Sigmoid colon (tissue), 6 donors: ENCODE measurements at regions not wholly inside any gene's neighbourhood (a gene's known extent, or its start where the extent isn't known, plus 50 kb on each side); places are given as distances from the start of the nearest gene placed in this dataset.
"Not testable (repeated sequence)": the region's sequence is repeated elsewhere in the genome, so short reads cannot be mapped to it uniquely, and the experiment has no call there.

Experiments
- DNase-seq: peaks from one replicate; pipeline ENCODE4 v3.0.0-alpha.2; 2019
- H3K27ac ChIP-seq, 4 donors: fragments of 200-600 bp; sonication (generic); one replicate each; pipeline ENCODE4 v1.5.1; 2016 to 2019; ENCODE audit warnings: mild to moderate bottlenecking in 1 of 4
- H3K27me3 ChIP-seq, 3 donors: fragments of 200-600 bp; sonication (generic); one replicate each; pipeline ENCODE4 v1.5.1; 2019; ENCODE audit warnings: mild to moderate bottlenecking in 1 of 3
- H3K36me3 ChIP-seq, 4 donors: fragments of 200-600 bp; sonication (generic); one replicate each; pipeline ENCODE4 v1.5.1; 2016 to 2019
- H3K4me1 ChIP-seq, 4 donors: fragments of 200-600 bp; sonication (generic); one replicate each; pipeline ENCODE4 v1.5.1; 2017 to 2019
- H3K4me3 ChIP-seq, 4 donors: fragments of 200-600 bp; sonication (generic); one replicate each; pipeline ENCODE4 v1.5.1; 2017 to 2019; ENCODE audit warnings: mild to moderate bottlenecking in 2 of 4, moderate library complexity in 1 of 4
- H3K9me3 ChIP-seq, 4 donors: fragments of 200-600 bp in 3 of 4; sonication (generic) in 3 of 4; one replicate each; pipeline versions ENCODE4 v1.5.1 to v1.6.1; 2013 to 2019
- EP300 ChIP-seq, 4 donors: sonication (generic); formaldehyde crosslinking; IDR thresholded peaks; one replicate each; pipeline ENCODE4 v1.6.1; 2017; ENCODE audit warnings: antibody characterized with exemption in 4 of 4
- POLR2A ChIP-seq, 2 donors: fragments of 450-650 bp; IDR thresholded peaks; one replicate each; pipeline ENCODE4 v1.6.1; 2016; ENCODE audit warnings: antibody characterized with exemption in 2 of 2, mild to moderate bottlenecking in 2 of 2, moderate library complexity in 2 of 2
- POLR2AphosphoS5 ChIP-seq, 4 donors: sonication (generic); formaldehyde crosslinking; IDR thresholded peaks; one replicate each; pipeline ENCODE4 v1.6.1; 2017; ENCODE audit warnings: antibody characterized with exemption in 4 of 4
- WGBS, 2 donors: extraction: QIAGEN DNeasy Blood & Tissue Kit; methylation state at CpG; one replicate each; pipeline ENCODE4 v1.1.7; 2013; 5-methylcytosine and 5-hydroxymethylcytosine counted together
- intact Hi-C: fragments of 100-400 bp; cut with DNase I; formaldehyde crosslinking; loops from one replicate; pipeline ENCODE4 v1.15.1; 2023
- small RNA-seq, 3 donors: library from RNA; depleted of rRNA; stranded (forward); fragments of <200 nt; gene quantifications; one replicate each; pipeline ENCODE3, GENCODE V24; 2016
- TF ChIP-seq, protein P1 (sequence below), 4 experiments: fragments of 450-650 bp in 3 of 4; fragments of 200-600 bp in 1 of 4; IDR thresholded peaks; one replicate each; pipeline ENCODE4 v1.5.1; 2016 to 2019; ENCODE audit warnings: antibody characterized with exemption in 4 of 4, mild to moderate bottlenecking in 3 of 4, moderate library complexity in 2 of 4
- donor health status: healthy with polysubstance abuse.
- donor health status: healthy.

DNA sequence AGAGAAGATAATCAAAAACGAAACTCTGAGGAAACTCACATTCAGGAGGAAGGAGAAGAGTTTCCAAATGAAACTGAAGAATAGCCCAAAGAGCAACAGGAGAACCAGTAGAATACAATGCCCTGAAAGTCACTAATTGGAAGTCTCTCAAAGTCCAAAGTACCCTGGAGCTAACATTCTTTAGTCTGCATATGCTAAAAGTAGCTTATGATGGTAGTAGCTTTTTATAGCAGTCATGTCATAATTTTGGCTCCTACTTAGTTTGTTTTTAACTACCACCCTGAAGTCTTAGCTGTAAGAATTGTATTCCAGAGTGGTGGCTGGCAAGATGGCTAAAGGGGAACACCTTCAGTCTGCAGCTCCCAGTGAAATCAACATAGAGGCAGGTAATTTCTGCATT is 100.3 kb upstream of the FGF16 start:
- 73 to 84% methylated on average over 1 of the region's 1 CpG for WGBS, 2 donors

DNA sequence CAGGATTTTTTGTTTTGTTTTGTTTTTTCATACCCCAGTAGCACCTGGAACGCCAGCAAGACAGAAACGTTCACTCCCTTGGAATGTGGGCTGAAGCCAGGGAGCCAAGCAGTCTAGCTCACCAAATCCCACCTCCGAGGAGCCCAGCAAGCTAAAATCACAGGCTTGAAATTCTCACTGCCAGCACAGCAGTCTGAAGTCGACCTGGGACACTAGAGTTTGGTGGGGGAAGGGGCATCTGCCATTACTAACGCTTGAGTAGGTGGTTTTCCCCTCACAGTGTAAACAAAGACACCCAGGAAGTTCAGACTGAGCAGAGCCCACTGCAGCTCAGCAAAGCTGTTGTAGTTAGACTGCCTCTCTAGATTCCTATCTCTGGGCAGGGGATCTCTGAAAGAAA is 99.6 kb upstream of the FGF16 start:
- no peak for DNase-seq
- Histone ChIP-seq H3K4me1 (no peaks in the 10 kb centered on the region), H3K4me3 (no peak overlapping the region), H3K9me3 (no peaks in the 10 kb centered on the region), H3K27ac (no peak overlapping the region), H3K27me3 (no peaks in the 10 kb centered on the region), H3K36me3 (no peaks in the 10 kb centered on the region)
- 33 to 44% methylated on average over 5 of the region's 5 CpGs for WGBS, 2 donors
- TF ChIP-seq POLR2AphosphoS5 (IDR thresholded peaks at IDR 0.05) (no peak), POLR2A (IDR thresholded peaks at IDR 0.05) (no peak), EP300 (IDR thresholded peaks at IDR 0.05) (no peak)
- TF ChIP-seq, protein P1, sequence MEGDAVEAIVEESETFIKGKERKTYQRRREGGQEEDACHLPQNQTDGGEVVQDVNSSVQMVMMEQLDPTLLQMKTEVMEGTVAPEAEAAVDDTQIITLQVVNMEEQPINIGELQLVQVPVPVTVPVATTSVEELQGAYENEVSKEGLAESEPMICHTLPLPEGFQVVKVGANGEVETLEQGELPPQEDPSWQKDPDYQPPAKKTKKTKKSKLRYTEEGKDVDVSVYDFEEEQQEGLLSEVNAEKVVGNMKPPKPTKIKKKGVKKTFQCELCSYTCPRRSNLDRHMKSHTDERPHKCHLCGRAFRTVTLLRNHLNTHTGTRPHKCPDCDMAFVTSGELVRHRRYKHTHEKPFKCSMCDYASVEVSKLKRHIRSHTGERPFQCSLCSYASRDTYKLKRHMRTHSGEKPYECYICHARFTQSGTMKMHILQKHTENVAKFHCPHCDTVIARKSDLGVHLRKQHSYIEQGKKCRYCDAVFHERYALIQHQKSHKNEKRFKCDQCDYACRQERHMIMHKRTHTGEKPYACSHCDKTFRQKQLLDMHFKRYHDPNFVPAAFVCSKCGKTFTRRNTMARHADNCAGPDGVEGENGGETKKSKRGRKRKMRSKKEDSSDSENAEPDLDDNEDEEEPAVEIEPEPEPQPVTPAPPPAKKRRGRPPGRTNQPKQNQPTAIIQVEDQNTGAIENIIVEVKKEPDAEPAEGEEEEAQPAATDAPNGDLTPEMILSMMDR (IDR thresholded peaks at IDR 0.05), result no peak
- intact Hi-C loops, result no loop called here

More for the DNA sequence above, 100.3 kb upstream of the FGF16 start:
- no peak overlapping the region for H3K27ac ChIP-seq
- H3K4me1 ChIP-seq, result no peaks in the 10 kb centered on the region
- TF ChIP-seq POLR2AphosphoS5 (IDR thresholded peaks at IDR 0.05) (no peak), POLR2A (IDR thresholded peaks at IDR 0.05) (no peak), EP300 (IDR thresholded peaks at IDR 0.05) (no peak)
- TF ChIP-seq, protein P1 (IDR thresholded peaks at IDR 0.05), result no peak
- no peak overlapping the region for H3K4me3 ChIP-seq
- intact Hi-C loops, result no loop called here
- no peaks in the 10 kb centered on the region for H3K27me3 ChIP-seq
- no peaks in the 10 kb centered on the region for H3K36me3 ChIP-seq
- H3K9me3 ChIP-seq, result no peaks in the 10 kb centered on the region
- no peak for DNase-seq

DNA sequence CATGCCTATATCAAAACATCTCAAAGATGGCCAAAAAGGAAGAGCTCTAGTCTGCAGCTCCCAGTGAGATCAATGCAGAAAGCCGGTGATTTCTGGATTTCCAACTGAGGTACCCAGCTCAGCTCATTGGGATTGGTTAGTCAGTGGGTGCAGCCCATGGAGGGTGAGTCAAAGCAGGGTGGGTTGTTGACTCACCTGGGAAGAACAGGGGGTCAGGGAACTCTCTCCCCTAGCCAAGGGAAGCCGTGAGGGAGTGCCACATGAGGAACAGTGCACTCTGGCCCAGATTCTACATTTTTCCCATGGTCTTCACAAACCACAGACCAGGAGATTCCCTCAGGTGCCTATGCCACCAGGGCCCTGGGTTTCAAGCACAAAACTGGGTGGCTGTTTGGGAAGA is 57.3 kb upstream of the FGF16 start:
- TF ChIP-seq, protein P1 (IDR thresholded peaks at IDR 0.05), result no peak
- no peak for TF ChIP-seq POLR2A (IDR thresholded peaks at IDR 0.05)
- TF ChIP-seq POLR2AphosphoS5 (IDR thresholded peaks at IDR 0.05), result no peak
- no peak for TF ChIP-seq EP300 (IDR thresholded peaks at IDR 0.05)
- no peaks in the 10 kb centered on the region for H3K27me3 ChIP-seq
- no peak overlapping the region for H3K4me3 ChIP-seq
- no peaks in the 10 kb centered on the region for H3K4me1 ChIP-seq
- no peak for DNase-seq
- intact Hi-C loops, result no loop called here
- no peaks in the 10 kb centered on the region for H3K9me3 ChIP-seq
- H3K27ac ChIP-seq, result no peak overlapping the region
- WGBS, 2 donors, result 67 to 72% methylated on average over 2 of the region's 2 CpGs
- no peaks in the 10 kb centered on the region for H3K36me3 ChIP-seq

DNA sequence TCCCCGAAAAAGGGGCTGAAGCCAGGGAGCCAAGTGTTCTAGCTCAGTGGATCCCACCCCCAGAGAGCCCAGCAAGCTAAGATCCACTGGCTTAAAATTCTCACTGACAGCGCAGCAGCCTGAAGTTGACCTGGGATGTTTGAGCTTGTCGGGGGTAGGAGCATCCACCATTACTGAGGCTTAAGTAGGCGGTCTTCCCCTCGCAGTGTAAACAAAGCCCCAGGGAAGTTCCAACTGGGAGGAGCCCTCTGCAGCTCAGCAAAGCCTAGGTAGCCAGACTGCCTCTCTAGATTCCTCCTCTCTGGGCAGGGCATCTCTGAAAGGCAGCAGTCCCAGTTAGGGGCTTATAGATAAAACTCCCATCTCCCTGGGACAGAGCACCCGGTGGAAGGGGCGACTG is 56.8 kb upstream of the FGF16 start:
- intact Hi-C loops, result not testable (repeated sequence)

DNA sequence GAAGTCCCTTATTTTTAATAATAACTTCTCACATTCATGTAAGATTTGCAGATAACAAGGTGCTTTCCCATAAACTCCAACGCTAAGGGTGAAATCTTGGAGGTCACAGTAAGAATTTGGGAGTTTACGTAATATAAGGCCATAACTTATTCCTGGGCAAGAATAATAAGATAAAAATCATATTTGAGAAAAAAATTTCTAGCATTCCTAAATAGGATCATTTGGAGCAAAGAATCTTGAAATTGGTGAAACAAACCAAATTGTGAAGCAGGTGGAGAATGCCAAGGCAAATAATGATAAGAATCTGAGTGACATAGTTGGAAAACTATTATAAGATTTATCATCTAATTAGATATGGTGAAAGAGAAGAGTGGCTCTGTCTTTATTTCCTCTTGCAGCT is 50.4 kb upstream of the FGF16 start:
- 94 to 95% methylated on average over 2 of the region's 2 CpGs for WGBS, 2 donors
- Histone ChIP-seq H3K4me3 (no peak overlapping the region), H3K36me3 (no peaks in the 10 kb centered on the region), H3K27me3 (no peaks in the 10 kb centered on the region), H3K4me1 (no peaks in the 10 kb centered on the region), H3K9me3 (no peaks in the 10 kb centered on the region), H3K27ac (no peak overlapping the region)
- intact Hi-C loops, result no loop called here
- TF ChIP-seq POLR2AphosphoS5 (IDR thresholded peaks at IDR 0.05), result no peak
- TF ChIP-seq, protein P1 (IDR thresholded peaks at IDR 0.05), result no peak
- TF ChIP-seq EP300 (IDR thresholded peaks at IDR 0.05), result no peak
- TF ChIP-seq POLR2A (IDR thresholded peaks at IDR 0.05), result no peak
- no peak for DNase-seq

More for the DNA sequence above, 56.8 kb upstream of the FGF16 start:
- 70 to 87% methylated on average over 7 of the region's 7 CpGs for WGBS, 2 donors
- not testable (repeated sequence) for H3K36me3 ChIP-seq, H3K4me3 ChIP-seq, H3K27me3 ChIP-seq, H3K9me3 ChIP-seq, DNase-seq, H3K27ac ChIP-seq, H3K4me1 ChIP-seq

Small RNAs in the stretch of these regions (small RNA-seq; reads per million reads assigned to genes)
- gene MIR325, result 0 reads per million in 3 donors
- gene RNA5SP509, result 0 to 0.11 (median 0) reads per million in 3 donors
